ENCODE measurements at regions not wholly inside any gene's neighbourhood (a gene's known extent, or its start where the extent isn't known, plus 50 kb on each side); places are given as distances from the start of the nearest gene placed in this dataset.

DNA sequence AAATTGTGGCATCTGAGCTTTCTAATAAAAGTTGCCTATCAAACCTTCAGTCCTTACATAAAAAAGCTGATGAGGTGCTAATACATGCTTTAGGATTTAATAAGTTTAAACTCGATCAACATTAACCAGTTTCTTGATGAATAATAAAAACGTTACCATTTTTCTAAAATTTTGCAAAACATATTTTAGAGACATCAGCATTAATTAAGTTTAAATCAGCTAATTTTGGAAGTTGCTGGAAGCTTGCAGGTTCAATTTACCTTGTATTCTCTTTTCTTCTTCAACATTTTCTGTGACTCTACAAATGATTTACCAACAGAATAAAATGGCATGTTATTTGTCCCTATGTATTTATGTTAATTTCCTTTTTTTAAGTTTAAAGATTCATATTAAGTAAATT lies 365.3 kb upstream of the OPRM1 start:
- ChIA-PET POLR2A (ENCODE audit: unreplicated experiment) (no interaction called here), CTCF (no interaction called here)
- H3K27me3 ChIP-seq (ENCODE audit: control insufficient read depth, insufficient read depth, low read length): no peaks in the 10 kb centered on the region
- intact Hi-C loops (cut with micrococcal nuclease) (no loop called here), in situ Hi-C loops (cut with MboI; ENCODE audit: low sequenced_read_pairs) (no loop called here), dilution Hi-C loops (cut with HindIII; ENCODE audit: low sequenced_read_pairs, unreplicated experiment) (no loop called here)
- H2AK5ac ChIP-seq (ENCODE audit: low read depth, low read length): no peak overlapping the region
- no peak for TF ChIP-seq MXI1 (IDR thresholded peaks at IDR 0.05; ENCODE audit: borderline replicate concordance, low read depth, low read length)
- no CpG with 5 or more reads among the region's 2 CpGs for WGBS, 2 experiments (ENCODE audit: extremely low coverage in 2 of 2, insufficient read length in 1 of 2)
- DNase-seq: no peak
- BruUV-seq (replicated peaks): no TSS peak
- no peak overlapping the region for H2AFZ ChIP-seq (replicated peaks; ENCODE audit: low read length, poor library complexity)
- no peak overlapping the region for H4K91ac ChIP-seq (ENCODE audit: insufficient read depth, low read depth, low read length)
- H3K56ac ChIP-seq (ENCODE audit: extremely low read depth, insufficient read depth, low read length): no peak overlapping the region
- H3K14ac ChIP-seq (replicated peaks; ENCODE audit: low read depth, low read length): no peak overlapping the region
- H4K5ac ChIP-seq (ENCODE audit: low read depth, low read length): no peak overlapping the region
- H3K9ac ChIP-seq (ENCODE audit: low read depth, low read length): no peak overlapping the region
- H3K4me1 ChIP-seq (ENCODE audit: control insufficient read depth, insufficient read depth, low read length): no peaks in the 10 kb centered on the region
- H3K9me1 ChIP-seq (ENCODE audit: insufficient read depth, low read length): no peaks in the 10 kb centered on the region
- no peaks in the 10 kb centered on the region for H4K20me1 ChIP-seq (ENCODE audit: insufficient read depth, low read length)
- H3K4me2 ChIP-seq (ENCODE audit: low read depth, low read length): no peak overlapping the region
- no peak overlapping the region for H2BK15ac ChIP-seq (ENCODE audit: low read depth, low read length)
- no peaks in the 10 kb centered on the region for H3K36me3 ChIP-seq (ENCODE audit: control insufficient read depth, insufficient read depth, low read length)
- no peak overlapping the region for H3K4me3 ChIP-seq (ENCODE audit: insufficient read depth, low read depth, low read length)
- H3K9me3 ChIP-seq (ENCODE audit: control insufficient read depth, insufficient read depth, low read length): peaks cover 5% of the 10 kb centered on the region; the same call in 1 of the 2 replicates
- no peak overlapping the region for H3K23ac ChIP-seq (ENCODE audit: low read depth, low read length)
- no peak overlapping the region for H4K8ac ChIP-seq (ENCODE audit: low read depth in 2 of 2, low read length in 2 of 2)
- no peak overlapping the region for H3K27ac ChIP-seq (ENCODE audit: insufficient read depth, low read length)
- no peak for ATAC-seq (ENCODE audit: low read depth)
- no peak overlapping the region for H3K18ac ChIP-seq (ENCODE audit: low read depth, low read length)
- H2BK120ac ChIP-seq (ENCODE audit: low read depth, low read length): no peak overlapping the region
- no peaks in the 10 kb centered on the region for H3K79me1 ChIP-seq (ENCODE audit: low read depth in 1 of 2, low read length in 2 of 2)
- H2AK9ac ChIP-seq (replicated peaks; ENCODE audit: low read depth, low read length, poor library complexity): no peak overlapping the region
- H2BK5ac ChIP-seq (ENCODE audit: low read depth, low read length, poor library complexity, severe bottlenecking): no peak overlapping the region
- no peak overlapping the region for H2BK20ac ChIP-seq (ENCODE audit: low read depth, low read length)
- no peak overlapping the region for H3K4ac ChIP-seq (ENCODE audit: low read depth, low read length)
